ENCODE measurements at regions not wholly inside any gene's neighbourhood (a gene's known extent, or its start where the extent isn't known, plus 50 kb on each side); places are given as distances from the start of the nearest gene placed in this dataset.

GRCh38 chr4:183035726-183036415 lies 63.2 kb upstream of the WWC2 start:
- peaks cover 4 to 7% of the 10 kb centered on the region in 2 experiments for H3K27me3 ChIP-seq (ENCODE audit: control insufficient read depth in 2 of 2, insufficient read depth in 2 of 2, low read length in 2 of 2)
- intact Hi-C loops (cut with micrococcal nuclease) (no loop called here), dilution Hi-C loops (cut with MboI; ENCODE audit: extremely low pct_ligation_motif_present, low sequenced_read_pairs) (no loop called here)
- H4K20me1 ChIP-seq (replicated peaks; ENCODE audit: control insufficient read depth, extremely low read depth, insufficient read depth, low read length), result no peaks in the 10 kb centered on the region
- H3K79me2 ChIP-seq (ENCODE audit: control insufficient read depth, insufficient read depth, low read length), result no peaks in the 10 kb centered on the region
- ChIA-PET CTCF (interaction anchor here (1.4 kb wide), 1 partner anchor 97 kb away, joined by 5 read pairs; no protein-coding TSS in a partner anchor), POLR2A (interaction anchor here (0.6 kb wide), 1 partner anchor 12 kb away, joined by 3 read pairs; no protein-coding TSS in a partner anchor)
- no TSS peak for BruUV-seq (replicated peaks)
- no peaks in the 10 kb centered on the region for H3K4me1 ChIP-seq (ENCODE audit: control insufficient read depth, extremely low read depth, insufficient read depth, low read length)
- H3K27ac ChIP-seq (ENCODE audit: insufficient read depth, low read depth, low read length), result no peak overlapping the region
- H2AFZ ChIP-seq (ENCODE audit: low read depth, low read length), result no peak overlapping the region
- H3K9ac ChIP-seq (replicated peaks; ENCODE audit: extremely low read depth, insufficient read depth, low read length), result no peak overlapping the region
- no peak overlapping the region for H3K4me3 ChIP-seq (replicated peaks in 1 of 3; ENCODE audit: insufficient read depth in 1 of 3, low read depth in 1 of 3, low read length in 3 of 3)
- DNase-seq (ENCODE audit: low read depth, low spot score), result no peak
- TF ChIP-seq JUN (IDR thresholded peaks at IDR 0.05; ENCODE audit: borderline replicate concordance, insufficient read depth, insufficient read length, low read depth) (no peak), MYC (IDR thresholded peaks at IDR 0.05; ENCODE audit: low read depth, low read length) (no peak), EZH2 (IDR thresholded peaks at IDR 0.05; ENCODE audit: borderline replicate concordance, low read depth, low read length, severe bottlenecking) (no peak), POLR2A (IDR thresholded peaks at IDR 0.05; ENCODE audit: low read depth, low read length) (no peak), FOS (IDR thresholded peaks at IDR 0.05; ENCODE audit: borderline replicate concordance, insufficient read depth, low read length) (no peak), POLR2AphosphoS5 (IDR thresholded peaks at IDR 0.05; ENCODE audit: insufficient read depth, low read depth, low read length) (no peak), MAX (IDR thresholded peaks at IDR 0.05; ENCODE audit: insufficient read depth, insufficient read length) (no peak), GATA2 (IDR thresholded peaks at IDR 0.05; ENCODE audit: insufficient read depth, insufficient read length, low read depth, low read length) (no peak)
- TF ChIP-seq, protein P1, sequence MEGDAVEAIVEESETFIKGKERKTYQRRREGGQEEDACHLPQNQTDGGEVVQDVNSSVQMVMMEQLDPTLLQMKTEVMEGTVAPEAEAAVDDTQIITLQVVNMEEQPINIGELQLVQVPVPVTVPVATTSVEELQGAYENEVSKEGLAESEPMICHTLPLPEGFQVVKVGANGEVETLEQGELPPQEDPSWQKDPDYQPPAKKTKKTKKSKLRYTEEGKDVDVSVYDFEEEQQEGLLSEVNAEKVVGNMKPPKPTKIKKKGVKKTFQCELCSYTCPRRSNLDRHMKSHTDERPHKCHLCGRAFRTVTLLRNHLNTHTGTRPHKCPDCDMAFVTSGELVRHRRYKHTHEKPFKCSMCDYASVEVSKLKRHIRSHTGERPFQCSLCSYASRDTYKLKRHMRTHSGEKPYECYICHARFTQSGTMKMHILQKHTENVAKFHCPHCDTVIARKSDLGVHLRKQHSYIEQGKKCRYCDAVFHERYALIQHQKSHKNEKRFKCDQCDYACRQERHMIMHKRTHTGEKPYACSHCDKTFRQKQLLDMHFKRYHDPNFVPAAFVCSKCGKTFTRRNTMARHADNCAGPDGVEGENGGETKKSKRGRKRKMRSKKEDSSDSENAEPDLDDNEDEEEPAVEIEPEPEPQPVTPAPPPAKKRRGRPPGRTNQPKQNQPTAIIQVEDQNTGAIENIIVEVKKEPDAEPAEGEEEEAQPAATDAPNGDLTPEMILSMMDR (IDR thresholded peaks at IDR 0.05; ENCODE audit: extremely low read depth in 1 of 2, insufficient read depth in 1 of 2, low read depth in 1 of 2, low read length in 2 of 2), result no peak
- no peaks in the 10 kb centered on the region for H3K9me1 ChIP-seq (replicated peaks; ENCODE audit: control insufficient read depth, extremely low read depth, insufficient read depth, low read length)
- no peaks in the 10 kb centered on the region for H3K9me3 ChIP-seq (replicated peaks; ENCODE audit: control insufficient read depth, insufficient read depth, low read length)
- no peak overlapping the region for H3K4me2 ChIP-seq (ENCODE audit: insufficient read depth, low read length)
- no peak for FAIRE-seq
- no peaks in the 10 kb centered on the region for H3K36me3 ChIP-seq (ENCODE audit: control insufficient read depth in 2 of 2, extremely low read depth in 1 of 2, insufficient read depth in 2 of 2, low read length in 2 of 2)
